K562 (cell line): ENCODE measurements at regions not wholly inside any gene's neighbourhood (a gene's known extent, or its start where the extent isn't known, plus 50 kb on each side); places are given as distances from the start of the nearest gene placed in this dataset.

ENCODE experiments used
- ATAC-seq: fragments of 200-7000 bp; cut with Tn5 transposase; 3 replicates; pipeline ENCODE4 v1.9.1; 2020; ENCODE audit warnings: moderate library complexity
- BruUV-seq: library from RNA; stranded (reverse); fragments of 400-500 nt; replicated peaks from 2 replicates; lab custom pipeline; 2021; lab: Mats Ljungman, UMichigan
- CTCF ChIA-PET: fragments of 300-600 bp; formaldehyde crosslinking; extraction: SDS; loops from one replicate; lab custom pipeline; 2021; ENCODE audit warnings: low intra/inter-chr PET ratio; lab: Yijun Ruan, JAX
- POLR2A ChIA-PET: fragments of 300-600, 350-650 bp; sonication (Branson Sonifier 250); formaldehyde crosslinking; extraction: SDS; loops from one replicate; lab custom pipeline; 2021; ENCODE audit warnings: antibody characterized with exemption, inconsistent platforms; lab: Yijun Ruan, JAX
- DNase-seq, 4 experiments: peaks; one replicate each; pipeline versions ENCODE4 v3.0.0 to v3.0.0-alpha.2; 2011 to 2018; ENCODE audit warnings: low spot score in 3 of 4, mixed read lengths in 3 of 4; ENCODE audit errors: extremely low read depth in 1 of 4
- FAIRE-seq: peaks from 2 replicates; lab custom pipeline; 2011; peaks lifted over from hg19 to GRCh38; lab: Jason Lieb, UNC
- H2AFZ ChIP-seq: 2 replicates; pipeline ENCODE4 v1.6.0; 2011; ENCODE audit warnings: low read depth, low read length, control low read depth, inconsistent platforms
- H3K27ac ChIP-seq: fragments of 200-600 bp; 3 replicates; pipeline ENCODE4 v1.8.0; 2011; ENCODE audit warnings: low read depth, mild to moderate bottlenecking, control low read depth, inconsistent platforms, low read length, moderate library complexity, mixed read lengths; ENCODE audit errors: extremely low read depth
- H3K27me3 ChIP-seq, 2 experiments: fragments of 300-600 bp in 1 of 2; 2 replicates in 1 of 2; 3 replicates in 1 of 2; pipeline versions ENCODE4 v1.6.0 to v1.8.0; 2011; ENCODE audit warnings: inconsistent platforms in 2 of 2, low read length in 2 of 2, mild to moderate bottlenecking in 1 of 2, mixed read lengths in 1 of 2, moderate library complexity in 1 of 2; ENCODE audit not compliant: control insufficient read depth in 2 of 2, insufficient read depth in 2 of 2
- H3K36me3 ChIP-seq: fragments of 300-600 bp; 3 replicates; pipeline ENCODE4 v1.8.0; 2011; ENCODE audit warnings: mild to moderate bottlenecking, low read length, inconsistent platforms; ENCODE audit not compliant: control insufficient read depth, insufficient read depth
- H3K4me1 ChIP-seq, 2 experiments: fragments of 200-600 bp in 1 of 2; replicated peaks in 1 of 2; 2 replicates in 1 of 2; 3 replicates in 1 of 2; pipeline versions ENCODE4 v1.5.1 to v1.8.0; 2011; ENCODE audit warnings: inconsistent platforms in 2 of 2, low read length in 2 of 2, mild to moderate bottlenecking in 1 of 2, mixed read lengths in 1 of 2, moderate library complexity in 1 of 2; ENCODE audit not compliant: control insufficient read depth in 2 of 2, insufficient read depth in 2 of 2
- H3K4me2 ChIP-seq: 2 replicates; pipeline ENCODE4 v1.6.1; 2011; ENCODE audit warnings: low read length, control low read depth, inconsistent platforms, mixed read lengths; ENCODE audit not compliant: insufficient read depth
- H3K4me3 ChIP-seq: fragments of 200-600 bp; sonication (generic), shearing (Covaris generic); 2 replicates; pipeline ENCODE4 v1.5.1; 2016; ENCODE audit warnings: control low read depth, inconsistent platforms
- H3K79me2 ChIP-seq: fragments of 200-600 bp; 3 replicates; pipeline ENCODE4 v1.8.0; 2011; ENCODE audit warnings: low read length, inconsistent platforms; ENCODE audit not compliant: control insufficient read depth, insufficient read depth
- H3K9ac ChIP-seq, 2 experiments: 2 replicates each; pipeline versions ENCODE4 v1.6.0 to v1.6.1; 2011; ENCODE audit warnings: low read depth in 2 of 2, low read length in 2 of 2, control low read depth in 1 of 2, inconsistent platforms in 1 of 2, mild to moderate bottlenecking in 1 of 2, mixed read lengths in 1 of 2; ENCODE audit not compliant: insufficient read depth in 1 of 2
- H3K9me1 ChIP-seq: one replicate; pipeline ENCODE4 v1.6.0; 2011; ENCODE audit warnings: inconsistent platforms, mild to moderate bottlenecking, low read length, moderate library complexity; ENCODE audit not compliant: control insufficient read depth, insufficient read depth
- H3K9me3 ChIP-seq: replicated peaks from 2 replicates; pipeline ENCODE4 v1.5.1; 2011; ENCODE audit warnings: low read depth, low read length, inconsistent platforms; ENCODE audit not compliant: control insufficient read depth, insufficient read depth
- H4K20me1 ChIP-seq: replicated peaks from 2 replicates; pipeline ENCODE4 v1.6.1; 2011; ENCODE audit warnings: low read length, inconsistent platforms, mixed read lengths; ENCODE audit not compliant: control insufficient read depth, insufficient read depth
- DPF2 ChIP-seq: fragments of 450-650 bp; IDR thresholded peaks from 2 replicates; pipeline ENCODE4 v1.6.1; 2016
- JUN ChIP-seq, 2 experiments: sonication (generic) in 1 of 2; formaldehyde crosslinking in 1 of 2; IDR thresholded peaks; 2 replicates each; pipeline versions ENCODE4 v1.6.1 to v1.8.0; 2012 to 2022; ENCODE audit warnings: borderline replicate concordance in 2 of 2, mild to moderate bottlenecking in 2 of 2, improper control_type of control experiment in 1 of 2, low read depth in 1 of 2, low read length in 1 of 2, missing genetic modification reagents in 1 of 2
- SAFB2 ChIP-seq: fragments of 200-400 bp; formaldehyde crosslinking; IDR thresholded peaks from 2 replicates; pipeline ENCODE4 v1.6.1; 2018; ENCODE audit warnings: borderline replicate concordance, low read length, low read depth, moderate library complexity; ENCODE audit not compliant: severe bottlenecking
- SMAD1 ChIP-seq: fragments of 150-350 bp; IDR thresholded peaks from 2 replicates; pipeline ENCODE4 v1.6.1; 2014; ENCODE audit warnings: low read length, low read depth; ENCODE audit not compliant: partially characterized antibody
- USF1 ChIP-seq: sonication (generic); formaldehyde crosslinking; IDR thresholded peaks from 2 replicates; pipeline ENCODE4 v1.9.0; 2022; ENCODE audit warnings: mild to moderate bottlenecking, missing genetic modification reagents
- ZFPM2 ChIP-seq: fragments of 250-450 bp; sonication (Bioruptor Pico); IDR thresholded peaks from 2 replicates; pipeline ENCODE4 v1.5.1; 2022; ENCODE audit warnings: mild to moderate bottlenecking
- WGBS: fragments of 100-300 bp; shearing (Covaris generic); methylation state at CpG from one replicate; pipeline ENCODE4 v1.1.6; 2016; ENCODE audit warnings: low coverage, mixed read lengths; ENCODE audit not compliant: insufficient coverage; ENCODE audit errors: missing lambda C conversion rate; 5-methylcytosine and 5-hydroxymethylcytosine counted together
- in situ Hi-C: fragments of 300-500 bp; cut with MboI; formaldehyde crosslinking; loops from 4 replicates; pipeline ENCODE4 v1.15.0; 2018; ENCODE audit warnings: inconsistent platforms, mixed read lengths
- intact Hi-C: fragments of 100-400 bp; cut with micrococcal nuclease; formaldehyde crosslinking; loops from 2 replicates; pipeline ENCODE4 v1.14.2; 2022

DNA sequence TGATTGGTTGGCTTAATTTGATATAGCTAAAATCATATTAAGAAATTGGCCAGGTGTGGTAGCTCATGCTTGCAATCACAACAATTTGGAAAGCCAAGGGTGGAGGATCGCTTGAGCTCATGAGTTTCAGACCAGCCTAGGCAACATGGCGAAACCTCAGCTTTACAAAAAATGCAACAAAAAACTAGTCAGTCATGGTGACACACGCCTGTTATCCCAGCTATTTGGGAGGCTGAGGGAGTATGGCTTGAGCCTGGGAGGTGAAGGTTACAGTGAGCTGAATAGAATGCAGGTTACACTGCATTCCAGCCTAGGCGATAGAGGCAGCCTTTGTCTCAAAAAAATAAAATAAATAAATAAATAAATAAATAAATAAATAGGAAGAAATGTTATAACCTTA is 1579.6 kb upstream of the SLC10A2 start:
- Histone ChIP-seq H3K27me3 (no peaks in the 10 kb centered on the region), H3K9ac (no peak overlapping the region), H3K4me1 (no peaks in the 10 kb centered on the region), H3K4me2 (no peak overlapping the region), H2AFZ (no peak overlapping the region), H3K9me3 (no peaks in the 10 kb centered on the region; the same call in 1 of the 2 replicates), H3K36me3 (no peaks in the 10 kb centered on the region), H3K79me2 (no peaks in the 10 kb centered on the region), H3K27ac (no peak overlapping the region), H3K4me3 (no peak overlapping the region), H3K9me1 (no peaks in the 10 kb centered on the region), H4K20me1 (no peaks in the 10 kb centered on the region)
- CTCF ChIA-PET = no interaction called here
- BruUV-seq = no TSS peak
- in situ Hi-C loops = no loop called here
- no peak for FAIRE-seq
- POLR2A ChIA-PET = no interaction called here
- no peak for DNase-seq
- intact Hi-C loops = no loop called here
- no peak for ATAC-seq
- WGBS = 0% methylated on average over 4 of the region's 4 CpGs
- TF ChIP-seq DPF2 (no peak), ZFPM2 (CRISPR knock-in tag) (no peak), SMAD1 (no peak), JUN (IDR thresholded peaks at IDR 0.05; ENCODE audit: borderline replicate concordance, low read depth, low read length) (no peak), JUN (CRISPR knock-in tag; IDR thresholded peaks at IDR 0.05; ENCODE audit: borderline replicate concordance) (no peak), SAFB2 (no peak), USF1 (CRISPR knock-in tag) (no peak)
